Esophagus squamous epithelium (tissue), 4 donors: ENCODE measurements at regions not wholly inside any gene's neighbourhood (a gene's known extent, or its start where the extent isn't known, plus 50 kb on each side); places are given as distances from the start of the nearest gene placed in this dataset.

Source experiments
- CTCF ChIP-seq, 6 experiments: fragments of 450-650 bp in 4 of 6; fragments of 200-600 bp in 2 of 6; sonication (generic) in 2 of 6; IDR thresholded peaks; one replicate each; pipeline ENCODE4 v1.5.1; 2016 to 2019; ENCODE audit warnings: antibody characterized with exemption in 6 of 6, mild to moderate bottlenecking in 4 of 6, moderate library complexity in 4 of 6
- POLR2A ChIP-seq, 4 donors: fragments of 450-650 bp; IDR thresholded peaks; one replicate each; pipeline ENCODE4 v1.6.1; 2017; ENCODE audit warnings: antibody characterized with exemption in 4 of 4, mild to moderate bottlenecking in 4 of 4, moderate library complexity in 3 of 4

GRCh38 chr6:92132957-92133356, 1286.4 kb downstream of the EPHA7 start:
- TF ChIP-seq CTCF (IDR thresholded peaks at IDR 0.05), result no peak
- no peak for TF ChIP-seq POLR2A (IDR thresholded peaks at IDR 0.05)
